ENCODE measurements at regions not wholly inside any gene's neighbourhood (a gene's known extent, or its start where the extent isn't known, plus 50 kb on each side); places are given as distances from the start of the nearest gene placed in this dataset.
A peak's percentile ranks its signal among the peaks of the same experiment; 100 is the strongest.
"Not testable (repeated sequence)": the region's sequence is repeated elsewhere in the genome, so short reads cannot be mapped to it uniquely, and the experiment has no call there.

GRCh38 chr6:65979120-65979519, 272.1 kb upstream of the EYS start:
- 0 out of 2 replicates have a peak overlapping the region, but pooled peaks have one; percentile 18 for H2AFZ ChIP-seq (ENCODE audit: low read length)
- H3K36me3 ChIP-seq (ENCODE audit: low read depth, low read length) = no peaks in the 10 kb centered on the region
- no peaks in the 10 kb centered on the region for H3F3A ChIP-seq (ENCODE audit: low read length, unreplicated experiment)
- 0 out of 2 replicates have a peak, but pooled peaks cover 7% of the 10 kb centered on the region for H3K4me1 ChIP-seq (ENCODE audit: insufficient read depth, low read length)
- no peaks in the 10 kb centered on the region for H3K9me2 ChIP-seq (replicated peaks; ENCODE audit: low read length)
- peak overlapping the region; percentile 69 for H3K27ac ChIP-seq (ENCODE audit: low read length)
- POLR2A ChIA-PET (ENCODE audit: unreplicated experiment) = no interaction called here
- H4K20me1 ChIP-seq (ENCODE audit: low read length) = no peaks in the 10 kb centered on the region
- no TSS peak for BruUV-seq (replicated peaks)
- DNase-seq = peak; percentile 60
- no peak overlapping the region for H3K4me2 ChIP-seq (ENCODE audit: low read length)
- no peak for TF ChIP-seq EZH2phosphoT487 (IDR thresholded peaks at IDR 0.05; ENCODE audit: borderline replicate concordance, low read length)
- TF ChIP-seq EZH2 (IDR thresholded peaks at IDR 0.05; ENCODE audit: low read length, unreplicated experiment) = no peak
- no peak for TF ChIP-seq CTCF (conservative IDR thresholded peaks at IDR 0.05; ENCODE audit: low read depth, low read length)
- intact Hi-C loops (cut with micrococcal nuclease) = no loop called here
- no peaks in the 10 kb centered on the region for H3K9me3 ChIP-seq (ENCODE audit: low read length)
- CTCF ChIA-PET = no interaction called here
- no peaks in the 10 kb centered on the region for H3K79me2 ChIP-seq (ENCODE audit: low read length)
- peak; percentile 95 for ATAC-seq
- H3K27me3 ChIP-seq (ENCODE audit: low read length) = no peaks in the 10 kb centered on the region
- H3K4me3 ChIP-seq (ENCODE audit: low read length) = no peak overlapping the region
- H3K9ac ChIP-seq (ENCODE audit: low read length) = no peak overlapping the region

GRCh38 chr6:65971252-65971651, 264.2 kb upstream of the EYS start:
- H3K4me3 ChIP-seq (ENCODE audit: low read length); H3K4me2 ChIP-seq (ENCODE audit: low read length); H3K9me3 ChIP-seq (ENCODE audit: low read length); H3K27me3 ChIP-seq (ENCODE audit: low read length); POLR2A ChIA-PET (ENCODE audit: unreplicated experiment); DNase-seq; intact Hi-C loops (cut with micrococcal nuclease); H3F3A ChIP-seq (ENCODE audit: low read length, unreplicated experiment); H2AFZ ChIP-seq (ENCODE audit: low read length); H3K9me2 ChIP-seq (replicated peaks; ENCODE audit: low read length); H4K20me1 ChIP-seq (ENCODE audit: low read length); H3K4me1 ChIP-seq (ENCODE audit: insufficient read depth, low read length); H3K79me2 ChIP-seq (ENCODE audit: low read length); BruUV-seq (replicated peaks); CTCF ChIA-PET; H3K27ac ChIP-seq (ENCODE audit: low read length); H3K9ac ChIP-seq (ENCODE audit: low read length); ATAC-seq; H3K36me3 ChIP-seq (ENCODE audit: low read depth, low read length): not testable (repeated sequence)

- no peak overlapping the region for H3K9ac ChIP-seq (ENCODE audit: low read length)
- no peak overlapping the region for H3K4me3 ChIP-seq (ENCODE audit: low read length)
- CTCF ChIA-PET = no interaction called here
- no peak overlapping the region for H3K4me2 ChIP-seq (ENCODE audit: low read length)
- no peak overlapping the region for H2AFZ ChIP-seq (ENCODE audit: low read length)
- DNase-seq (no peak), ATAC-seq (no peak)
- no peaks in the 10 kb centered on the region for H3K9me2 ChIP-seq (replicated peaks; ENCODE audit: low read length)
- no peaks in the 10 kb centered on the region for H3F3A ChIP-seq (ENCODE audit: low read length, unreplicated experiment)
- no peak overlapping the region for H3K27ac ChIP-seq (ENCODE audit: low read length)
- H3K4me1 ChIP-seq (ENCODE audit: insufficient read depth, low read length) = no peaks in the 10 kb centered on the region
- no TSS peak for BruUV-seq (replicated peaks)
- TF ChIP-seq EZH2phosphoT487 (IDR thresholded peaks at IDR 0.05; ENCODE audit: borderline replicate concordance, low read length) = no peak
- TF ChIP-seq CTCF (conservative IDR thresholded peaks at IDR 0.05; ENCODE audit: low read depth, low read length) = no peak
- no peak for TF ChIP-seq EZH2 (IDR thresholded peaks at IDR 0.05; ENCODE audit: low read length, unreplicated experiment)
- no peaks in the 10 kb centered on the region for H3K9me3 ChIP-seq (ENCODE audit: low read length)
- no peaks in the 10 kb centered on the region for H3K36me3 ChIP-seq (ENCODE audit: low read depth, low read length)
- H3K79me2 ChIP-seq (ENCODE audit: low read length) = no peaks in the 10 kb centered on the region
- no peaks in the 10 kb centered on the region for H3K27me3 ChIP-seq (ENCODE audit: low read length)
- POLR2A ChIA-PET (ENCODE audit: unreplicated experiment) = no interaction called here
- intact Hi-C loops (cut with micrococcal nuclease) = no loop called here
- H4K20me1 ChIP-seq (ENCODE audit: low read length) = no peaks in the 10 kb centered on the region
These were observed 257.2 kb upstream of the EYS start for GRCh38 chr6:65964261-65964660.
